Cardiac muscle cell (in vitro differentiated cells and primary cell): ENCODE measurements at regions not wholly inside any gene's neighbourhood (a gene's known extent, or its start where the extent isn't known, plus 50 kb on each side); places are given as distances from the start of the nearest gene placed in this dataset.

Experiments used
- DNase-seq, 2 donors: peaks; one replicate each; pipeline versions ENCODE4 v3.0.0 to v3.0.0-alpha.2; 2010 to 2017; ENCODE audit warnings: low read depth in 1 of 2, low spot score in 1 of 2
- H3K27ac ChIP-seq: fragments of 200-600 bp; sonication (generic); 2 replicates; pipeline ENCODE4 v1.5.1; 2016
- H3K27me3 ChIP-seq: fragments of 200-600 bp; sonication (generic); 2 replicates; pipeline ENCODE4 v1.6.0; 2016; ENCODE audit warnings: control low read depth
- H3K36me3 ChIP-seq: fragments of 200-600 bp; sonication (generic); 2 replicates; pipeline ENCODE4 v1.5.1; 2016; ENCODE audit warnings: control low read depth
- H3K4me1 ChIP-seq: fragments of 200-600 bp; sonication (generic); 2 replicates; pipeline ENCODE4 v1.8.1; 2017; ENCODE audit warnings: low read depth, mild to moderate bottlenecking, mixed run types
- H3K4me3 ChIP-seq: fragments of 200-600 bp; sonication (generic); 2 replicates; pipeline ENCODE4 v1.5.1; 2016; ENCODE audit warnings: mild to moderate bottlenecking
- H3K9me3 ChIP-seq: fragments of 200-600 bp; sonication (generic); 2 replicates; pipeline ENCODE4 v1.5.1; 2017; ENCODE audit warnings: low read depth, mild to moderate bottlenecking, control low read depth
- TF ChIP-seq, protein P1 (sequence below): IDR thresholded peaks from 2 replicates; pipeline ENCODE4 v1.5.1; 2012; ENCODE audit warnings: low read depth, mild to moderate bottlenecking, low read length

DNA sequence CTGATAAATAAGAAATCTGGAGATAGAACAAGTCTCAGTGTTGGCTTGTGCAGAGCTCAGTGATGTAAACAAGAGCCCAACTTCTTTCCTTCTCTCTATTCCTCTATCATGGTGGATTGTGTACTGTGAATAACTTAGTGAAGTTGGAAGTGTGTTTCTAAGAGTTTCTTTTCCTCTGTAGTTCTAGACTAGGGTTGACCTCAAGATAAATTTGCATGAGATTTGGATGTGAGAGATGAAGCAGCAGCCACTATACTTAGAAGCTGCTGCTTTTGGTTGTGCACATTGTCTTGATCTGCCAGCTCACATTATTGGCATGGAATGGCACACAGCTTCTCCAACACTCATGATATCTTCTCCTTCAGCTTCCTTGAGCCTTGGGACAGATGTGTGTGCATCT lies 198.9 kb upstream of the ZP4 start:
- Histone ChIP-seq H3K4me3 (no peak overlapping the region), H3K9me3 (no peaks in the 10 kb centered on the region), H3K4me1 (no peaks in the 10 kb centered on the region), H3K27me3 (no peaks in the 10 kb centered on the region), H3K27ac (no peak overlapping the region), H3K36me3 (no peaks in the 10 kb centered on the region)
- TF ChIP-seq, protein P1, sequence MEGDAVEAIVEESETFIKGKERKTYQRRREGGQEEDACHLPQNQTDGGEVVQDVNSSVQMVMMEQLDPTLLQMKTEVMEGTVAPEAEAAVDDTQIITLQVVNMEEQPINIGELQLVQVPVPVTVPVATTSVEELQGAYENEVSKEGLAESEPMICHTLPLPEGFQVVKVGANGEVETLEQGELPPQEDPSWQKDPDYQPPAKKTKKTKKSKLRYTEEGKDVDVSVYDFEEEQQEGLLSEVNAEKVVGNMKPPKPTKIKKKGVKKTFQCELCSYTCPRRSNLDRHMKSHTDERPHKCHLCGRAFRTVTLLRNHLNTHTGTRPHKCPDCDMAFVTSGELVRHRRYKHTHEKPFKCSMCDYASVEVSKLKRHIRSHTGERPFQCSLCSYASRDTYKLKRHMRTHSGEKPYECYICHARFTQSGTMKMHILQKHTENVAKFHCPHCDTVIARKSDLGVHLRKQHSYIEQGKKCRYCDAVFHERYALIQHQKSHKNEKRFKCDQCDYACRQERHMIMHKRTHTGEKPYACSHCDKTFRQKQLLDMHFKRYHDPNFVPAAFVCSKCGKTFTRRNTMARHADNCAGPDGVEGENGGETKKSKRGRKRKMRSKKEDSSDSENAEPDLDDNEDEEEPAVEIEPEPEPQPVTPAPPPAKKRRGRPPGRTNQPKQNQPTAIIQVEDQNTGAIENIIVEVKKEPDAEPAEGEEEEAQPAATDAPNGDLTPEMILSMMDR, result no peak
- DNase-seq, result no peak

DNA sequence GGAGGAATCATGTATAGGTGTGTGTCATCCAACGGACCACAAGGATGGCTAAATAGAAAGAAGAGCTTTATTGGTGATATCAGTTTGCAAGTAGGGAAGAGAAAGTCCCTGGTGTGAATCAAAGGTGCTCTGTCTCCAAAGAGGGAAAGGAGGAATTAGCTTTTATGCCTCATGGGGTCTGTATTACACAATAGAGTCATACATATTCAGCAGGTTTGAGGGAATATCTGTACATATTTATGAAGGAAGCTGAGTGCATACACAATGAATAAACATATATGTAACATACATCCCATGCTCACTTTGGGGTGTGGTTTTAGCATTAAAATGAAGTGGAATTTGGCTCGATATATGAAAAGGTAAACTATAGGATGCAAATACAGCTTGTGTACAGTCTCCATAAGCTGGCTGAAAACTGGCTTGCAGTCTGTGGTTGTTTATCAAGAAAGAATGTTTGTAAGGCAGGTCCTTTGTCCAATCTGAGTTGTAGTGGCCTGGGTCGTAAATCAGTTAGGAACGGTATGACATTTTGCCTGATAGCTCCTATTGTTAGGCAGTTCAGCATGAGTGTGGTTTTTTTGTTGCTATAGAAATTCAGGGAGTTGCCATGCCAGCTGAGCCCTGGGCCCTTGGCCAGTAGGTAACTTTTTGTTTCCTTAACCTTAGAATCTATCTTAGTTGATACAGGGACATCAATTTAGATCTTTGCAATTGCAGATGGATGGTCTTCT lies 198.0 kb upstream of the ZP4 start:
- DNase-seq, result no peak
- no peaks in the 10 kb centered on the region for H3K4me1 ChIP-seq
- H3K4me3 ChIP-seq, result no peak overlapping the region
- no peak overlapping the region for H3K27ac ChIP-seq
- H3K9me3 ChIP-seq, result no peaks in the 10 kb centered on the region
- TF ChIP-seq, protein P1, result no peak
- H3K27me3 ChIP-seq, result no peaks in the 10 kb centered on the region
- H3K36me3 ChIP-seq, result no peaks in the 10 kb centered on the region

DNA sequence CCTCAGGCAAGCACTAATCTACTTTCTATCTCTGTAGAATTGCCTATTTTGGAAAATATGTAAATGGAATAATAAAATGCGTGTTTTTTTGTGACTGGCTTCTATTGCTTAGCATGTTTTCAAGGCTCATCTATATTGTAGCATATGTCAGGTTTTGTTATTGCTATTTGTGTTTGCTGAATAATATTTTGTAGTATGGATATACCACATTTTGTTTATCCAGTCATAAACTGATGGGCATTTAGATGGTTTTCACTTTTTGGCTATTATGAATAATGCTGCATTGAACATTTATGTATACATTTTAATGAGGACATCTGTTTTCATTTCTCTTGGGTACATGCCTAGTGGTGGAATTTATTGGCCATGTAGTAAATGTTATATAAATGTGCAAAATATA lies 183.3 kb upstream of the ZP4 start:
- H3K9me3 ChIP-seq, result no peaks in the 10 kb centered on the region
- H3K27me3 ChIP-seq, result no peaks in the 10 kb centered on the region
- H3K27ac ChIP-seq, result no peak overlapping the region
- TF ChIP-seq, protein P1, result no peak
- H3K4me1 ChIP-seq, result no peaks in the 10 kb centered on the region
- no peak overlapping the region for H3K4me3 ChIP-seq
- no peaks in the 10 kb centered on the region for H3K36me3 ChIP-seq
- no peak for DNase-seq

DNA sequence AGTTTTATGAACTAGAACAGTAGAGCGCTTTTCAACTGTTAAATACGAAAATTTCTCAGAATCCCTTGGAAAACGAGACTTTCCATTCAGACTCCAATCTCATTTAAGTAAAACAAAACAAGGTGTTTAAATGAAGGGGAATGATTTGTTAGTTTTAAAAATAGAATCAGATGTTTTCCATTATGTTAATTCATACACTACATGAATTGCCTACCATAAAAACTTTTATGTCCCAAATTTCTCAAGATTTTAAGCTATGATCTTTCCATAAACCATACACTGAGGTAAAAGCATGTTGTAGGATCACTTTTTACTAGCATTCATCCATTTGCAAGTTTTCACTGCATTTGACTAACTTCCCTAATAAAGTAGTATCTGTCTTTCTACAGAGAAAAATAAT lies 180.3 kb upstream of the ZP4 start:
- Histone ChIP-seq H3K4me1 (no peaks in the 10 kb centered on the region), H3K4me3 (no peak overlapping the region), H3K36me3 (no peaks in the 10 kb centered on the region), H3K27ac (no peak overlapping the region), H3K9me3 (no peaks in the 10 kb centered on the region), H3K27me3 (no peaks in the 10 kb centered on the region)
- no peak for DNase-seq
- TF ChIP-seq, protein P1, result no peak

DNA sequence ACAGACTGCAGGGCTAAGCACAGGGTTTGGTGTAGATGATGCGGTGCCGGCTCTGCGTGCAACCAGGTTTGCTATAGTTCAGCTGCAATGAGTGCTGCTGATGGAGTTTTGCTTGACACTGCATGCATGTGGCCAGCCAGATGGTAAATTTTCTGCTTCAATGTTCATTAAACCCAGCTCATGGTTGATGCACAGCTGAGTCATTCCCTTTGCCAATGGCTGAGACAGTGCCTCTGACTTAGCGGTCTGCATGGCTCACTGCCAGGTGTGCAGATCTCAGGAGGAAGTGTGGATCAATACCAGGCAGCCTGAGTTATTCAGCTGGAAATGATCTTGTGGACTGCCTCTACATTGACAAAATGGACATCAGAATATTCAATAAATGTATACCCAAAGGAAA lies 172.7 kb upstream of the ZP4 start:
- no peaks in the 10 kb centered on the region for H3K27me3 ChIP-seq
- no peak overlapping the region for H3K4me3 ChIP-seq
- no peaks in the 10 kb centered on the region for H3K4me1 ChIP-seq
- H3K36me3 ChIP-seq, result no peaks in the 10 kb centered on the region
- H3K27ac ChIP-seq, result no peak overlapping the region
- TF ChIP-seq, protein P1, result no peak
- H3K9me3 ChIP-seq, result no peaks in the 10 kb centered on the region
- DNase-seq, result no peak
